ENCODE measurements at regions not wholly inside any gene's neighbourhood (a gene's known extent, or its start where the extent isn't known, plus 50 kb on each side); places are given as distances from the start of the nearest gene placed in this dataset.

- TF ChIP-seq GABPA (IDR thresholded peaks at IDR 0.05 in 1 of 2, conservative IDR thresholded peaks at IDR 0.05 in 1 of 2) (no peak), FOXA1 (IDR thresholded peaks at IDR 0.05) (no peak), CTCF (IDR thresholded peaks at IDR 0.05; ENCODE audit: low read depth, low read length, missing input control) (no peak), YY1 (IDR thresholded peaks at IDR 0.05) (no peak), ATF3 (IDR thresholded peaks at IDR 0.05) (no peak), ZBTB33 (IDR thresholded peaks at IDR 0.05) (no peak), RAD21 (IDR thresholded peaks at IDR 0.05) (no peak), RXRA (IDR thresholded peaks at IDR 0.05) (no peak), NR2F2 (IDR thresholded peaks at IDR 0.05) (no peak), HNF4G (IDR thresholded peaks at IDR 0.05) (no peak)
Measured at GRCh38 chrX:150236327-150236726, 126.8 kb upstream of the MAMLD1 start.
